ENCODE measurements at regions not wholly inside any gene's neighbourhood (a gene's known extent, or its start where the extent isn't known, plus 50 kb on each side); places are given as distances from the start of the nearest gene placed in this dataset.

DNA sequence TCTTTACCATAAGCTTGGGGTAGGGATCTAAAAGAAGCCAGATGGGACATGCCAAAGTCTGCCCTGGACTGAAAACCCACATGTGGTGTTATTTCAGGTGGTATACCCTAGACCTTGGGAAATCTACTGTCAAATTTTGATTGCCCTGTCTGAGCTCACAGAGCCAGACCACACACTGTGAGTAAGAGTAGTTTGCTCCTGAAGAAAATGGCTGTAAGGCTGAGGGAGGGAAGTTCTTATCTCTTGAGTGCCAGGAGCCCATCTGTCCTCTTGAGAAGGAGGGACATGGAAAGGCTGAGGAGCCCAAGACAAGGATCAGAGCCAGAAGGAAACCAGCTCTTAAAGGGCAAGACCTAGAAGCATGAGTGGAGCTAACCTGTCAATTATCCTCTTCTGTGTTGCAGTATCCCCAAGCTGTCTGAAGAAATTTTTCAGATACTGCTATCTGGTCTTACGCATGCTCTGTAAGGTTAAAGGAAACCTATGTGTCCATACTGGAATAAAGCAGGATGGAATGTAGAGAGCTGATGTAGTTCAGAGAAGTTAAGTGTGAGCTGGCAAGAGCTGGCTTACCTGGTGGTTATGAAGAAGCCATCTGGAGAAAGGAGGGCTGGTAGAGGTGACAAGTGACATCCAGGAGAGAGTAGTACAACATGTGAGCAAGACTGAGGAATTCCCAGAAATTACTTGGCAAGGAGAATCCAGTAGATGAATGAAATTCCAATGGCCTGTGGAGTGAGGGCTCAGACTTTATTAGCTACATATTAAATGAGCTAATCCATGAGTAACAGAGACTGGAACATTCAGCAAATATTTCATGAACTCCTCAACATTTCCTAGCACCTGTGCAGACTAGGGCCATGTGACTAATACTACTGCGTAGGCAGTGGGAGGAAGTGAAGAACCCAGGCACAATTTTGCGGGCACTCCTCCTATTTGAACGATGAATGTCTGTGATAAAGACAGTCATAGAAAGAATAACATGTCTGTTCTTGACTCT lies 389.1 kb upstream of the KIF2A start:
- no peak for TF ChIP-seq EP300 (IDR thresholded peaks at IDR 0.05)
- TF ChIP-seq, protein P1, sequence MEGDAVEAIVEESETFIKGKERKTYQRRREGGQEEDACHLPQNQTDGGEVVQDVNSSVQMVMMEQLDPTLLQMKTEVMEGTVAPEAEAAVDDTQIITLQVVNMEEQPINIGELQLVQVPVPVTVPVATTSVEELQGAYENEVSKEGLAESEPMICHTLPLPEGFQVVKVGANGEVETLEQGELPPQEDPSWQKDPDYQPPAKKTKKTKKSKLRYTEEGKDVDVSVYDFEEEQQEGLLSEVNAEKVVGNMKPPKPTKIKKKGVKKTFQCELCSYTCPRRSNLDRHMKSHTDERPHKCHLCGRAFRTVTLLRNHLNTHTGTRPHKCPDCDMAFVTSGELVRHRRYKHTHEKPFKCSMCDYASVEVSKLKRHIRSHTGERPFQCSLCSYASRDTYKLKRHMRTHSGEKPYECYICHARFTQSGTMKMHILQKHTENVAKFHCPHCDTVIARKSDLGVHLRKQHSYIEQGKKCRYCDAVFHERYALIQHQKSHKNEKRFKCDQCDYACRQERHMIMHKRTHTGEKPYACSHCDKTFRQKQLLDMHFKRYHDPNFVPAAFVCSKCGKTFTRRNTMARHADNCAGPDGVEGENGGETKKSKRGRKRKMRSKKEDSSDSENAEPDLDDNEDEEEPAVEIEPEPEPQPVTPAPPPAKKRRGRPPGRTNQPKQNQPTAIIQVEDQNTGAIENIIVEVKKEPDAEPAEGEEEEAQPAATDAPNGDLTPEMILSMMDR (IDR thresholded peaks at IDR 0.05): no peak
- TF ChIP-seq POLR2A (IDR thresholded peaks at IDR 0.05): no peak
